ENCODE measurements at regions not wholly inside any gene's neighbourhood (a gene's known extent, or its start where the extent isn't known, plus 50 kb on each side); places are given as distances from the start of the nearest gene placed in this dataset.
"Not testable (repeated sequence)": the region's sequence is repeated elsewhere in the genome, so short reads cannot be mapped to it uniquely, and the experiment has no call there.

DNA sequence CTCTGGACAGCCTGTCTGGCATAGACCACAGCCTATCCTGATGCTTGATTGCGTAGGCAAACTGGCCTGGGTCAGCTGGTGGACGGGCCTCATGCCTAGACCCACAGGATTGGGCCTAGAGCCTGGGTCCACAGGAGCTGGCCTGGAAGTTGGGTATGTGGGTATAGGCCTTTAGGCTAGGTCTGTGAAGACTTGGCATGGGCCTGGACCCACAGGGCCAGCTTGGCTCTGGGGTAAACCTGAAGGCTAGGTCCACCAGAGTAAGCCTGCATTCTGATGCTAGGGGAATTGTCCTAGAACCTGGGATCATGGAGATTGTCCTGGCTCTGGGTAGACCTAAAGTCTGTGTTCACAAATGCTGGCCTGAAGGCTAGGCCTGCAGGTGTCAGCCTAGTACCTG is 1293.7 kb downstream of the CNTNAP5 start:
- H3K9me3 ChIP-seq: peaks cover 0 to 15% (median 0%) of the 10 kb centered on the region in 11 donors
- no peaks in the 10 kb centered on the region for H3K27me3 ChIP-seq
- DNase-seq: no peak
- no peak overlapping the region for H3K4me3 ChIP-seq
- H3K36me3 ChIP-seq: no peaks in the 10 kb centered on the region
- intact Hi-C loops (cut with DNase I): no loop called here
- TF ChIP-seq, protein P1, sequence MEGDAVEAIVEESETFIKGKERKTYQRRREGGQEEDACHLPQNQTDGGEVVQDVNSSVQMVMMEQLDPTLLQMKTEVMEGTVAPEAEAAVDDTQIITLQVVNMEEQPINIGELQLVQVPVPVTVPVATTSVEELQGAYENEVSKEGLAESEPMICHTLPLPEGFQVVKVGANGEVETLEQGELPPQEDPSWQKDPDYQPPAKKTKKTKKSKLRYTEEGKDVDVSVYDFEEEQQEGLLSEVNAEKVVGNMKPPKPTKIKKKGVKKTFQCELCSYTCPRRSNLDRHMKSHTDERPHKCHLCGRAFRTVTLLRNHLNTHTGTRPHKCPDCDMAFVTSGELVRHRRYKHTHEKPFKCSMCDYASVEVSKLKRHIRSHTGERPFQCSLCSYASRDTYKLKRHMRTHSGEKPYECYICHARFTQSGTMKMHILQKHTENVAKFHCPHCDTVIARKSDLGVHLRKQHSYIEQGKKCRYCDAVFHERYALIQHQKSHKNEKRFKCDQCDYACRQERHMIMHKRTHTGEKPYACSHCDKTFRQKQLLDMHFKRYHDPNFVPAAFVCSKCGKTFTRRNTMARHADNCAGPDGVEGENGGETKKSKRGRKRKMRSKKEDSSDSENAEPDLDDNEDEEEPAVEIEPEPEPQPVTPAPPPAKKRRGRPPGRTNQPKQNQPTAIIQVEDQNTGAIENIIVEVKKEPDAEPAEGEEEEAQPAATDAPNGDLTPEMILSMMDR (IDR thresholded peaks at IDR 0.05): no peak
- H3K27ac ChIP-seq: no peak overlapping the region
- H3K4me1 ChIP-seq: no peaks in the 10 kb centered on the region
- no peak for ATAC-seq
- 78 to 88% methylated on average over 2 of the region's 2 CpGs for WGBS, 2 donors

DNA sequence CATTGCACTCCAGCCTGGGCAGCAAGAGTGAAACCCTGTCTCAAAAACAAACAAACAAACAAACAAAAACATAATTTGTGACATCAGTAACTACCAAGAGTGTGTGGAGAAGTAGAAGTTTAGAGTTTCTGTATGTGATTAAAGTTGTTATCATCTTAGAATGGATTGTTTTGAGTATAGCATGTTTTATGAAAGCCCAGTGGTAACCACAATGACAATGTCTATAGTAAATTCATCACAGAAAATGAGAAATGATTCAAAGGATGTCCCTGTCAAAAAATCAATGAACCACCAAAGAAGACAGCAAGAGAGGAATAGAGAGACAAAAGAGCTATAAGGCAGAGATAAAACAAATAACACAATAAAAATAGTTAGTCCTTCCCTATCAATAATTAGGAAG is 1299.2 kb downstream of the CNTNAP5 start:
- Histone ChIP-seq H3K9me3 (peaks cover 0 to 4% (median 0%) of the 10 kb centered on the region in 11 donors), H3K4me1 (no peaks in the 10 kb centered on the region), H3K27me3 (no peaks in the 10 kb centered on the region), H3K4me3 (no peak overlapping the region), H3K27ac (no peak overlapping the region), H3K36me3 (no peaks in the 10 kb centered on the region)
- intact Hi-C loops (cut with DNase I): no loop called here
- DNase-seq (no peak), ATAC-seq (no peak)
- TF ChIP-seq, protein P1 (IDR thresholded peaks at IDR 0.05): no peak

DNA sequence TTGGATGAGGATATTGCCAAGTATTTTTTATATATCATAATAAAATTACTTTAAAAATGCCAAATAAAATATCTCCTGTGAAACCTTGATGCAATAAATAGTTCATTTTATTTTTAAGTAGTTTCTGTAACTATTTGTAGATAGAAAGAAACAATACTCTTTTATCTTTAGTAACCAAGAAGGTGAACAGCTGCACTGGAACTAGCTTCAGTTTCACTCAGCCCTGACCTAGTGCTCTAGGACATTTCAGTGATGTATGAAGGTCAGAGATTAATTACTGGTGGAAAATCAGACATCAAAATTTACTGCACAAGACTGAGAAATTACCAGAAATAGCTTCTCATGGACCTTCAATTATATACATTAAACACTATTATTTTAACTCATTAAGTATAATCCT is 1305.0 kb downstream of the CNTNAP5 start:
- intact Hi-C loops (cut with DNase I): no loop called here
- H3K4me3 ChIP-seq: no peak overlapping the region

DNA sequence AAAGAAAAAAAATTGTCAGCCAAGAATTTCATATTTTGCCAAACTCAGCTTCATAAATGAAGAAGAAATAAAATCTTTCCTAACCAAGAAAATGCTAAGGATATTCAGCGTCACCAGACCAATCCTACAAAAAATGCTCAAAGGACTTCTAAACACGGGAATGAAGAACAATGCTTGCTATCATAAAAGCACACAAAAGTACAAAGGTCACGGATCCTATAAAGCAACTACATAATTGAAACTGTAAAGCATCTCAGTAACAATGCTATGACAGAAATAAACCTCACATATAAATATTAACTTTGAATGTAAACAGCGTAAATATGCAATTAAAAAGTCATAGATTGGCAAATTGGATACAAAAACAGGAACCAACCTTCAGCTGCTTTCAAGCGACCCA is 1314.6 kb upstream of the GYPC start:
- Histone ChIP-seq H3K36me3 (no peaks in the 10 kb centered on the region), H3K27me3 (no peaks in the 10 kb centered on the region), H3K4me3 (no peak overlapping the region), H3K9me3 (peaks cover 0 to 14% (median 0%) of the 10 kb centered on the region in 11 donors), H3K27ac (no peak overlapping the region), H3K4me1 (no peaks in the 10 kb centered on the region)
- no peak for ATAC-seq
- TF ChIP-seq, protein P1 (IDR thresholded peaks at IDR 0.05): no peak
- no peak for DNase-seq
- whole genome bisulfite sequencing, 2 donors: 79 to 83% methylated on average over 5 of the region's 5 CpGs
- intact Hi-C loops (cut with DNase I): no loop called here

More for the DNA sequence above, 1305.0 kb downstream of the CNTNAP5 start:
- TF ChIP-seq, protein P1 (IDR thresholded peaks at IDR 0.05): no peak
- H3K36me3 ChIP-seq: no peaks in the 10 kb centered on the region
- H3K27ac ChIP-seq: no peak overlapping the region
- H3K27me3 ChIP-seq: no peaks in the 10 kb centered on the region
- ATAC-seq (no peak), DNase-seq (no peak)
- H3K4me1 ChIP-seq: no peaks in the 10 kb centered on the region
- H3K9me3 ChIP-seq: peaks cover 0 to 3% (median 0%) of the 10 kb centered on the region in 11 donors

DNA sequence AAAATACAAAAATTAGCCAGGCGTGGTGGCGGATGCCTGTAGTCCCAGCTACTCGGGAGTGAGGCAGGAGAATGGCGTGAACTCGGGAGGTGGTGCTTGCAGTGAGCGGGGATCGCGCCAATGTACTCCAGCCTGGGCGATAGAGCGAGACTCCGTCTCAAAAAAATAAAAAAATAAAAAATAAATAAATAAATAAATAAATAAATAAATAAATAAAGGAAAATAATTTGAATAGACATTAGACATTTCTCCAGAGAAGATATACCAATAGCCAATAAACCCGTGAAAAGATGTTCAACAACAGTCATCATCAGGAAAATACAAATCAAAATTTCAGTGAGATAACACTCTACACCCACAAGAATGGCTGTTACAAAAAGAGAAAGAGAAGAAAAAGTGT is 1302.4 kb upstream of the GYPC start:
- WGBS, 2 donors: 94 to 95% methylated on average over 12 of the region's 12 CpGs
- DNase-seq; H3K4me1 ChIP-seq; intact Hi-C loops (cut with DNase I); H3K4me3 ChIP-seq; H3K27ac ChIP-seq; H3K36me3 ChIP-seq; H3K27me3 ChIP-seq; ATAC-seq: not testable (repeated sequence)
- H3K9me3 ChIP-seq: peaks cover 0 to 21% (median 0%) of the 10 kb centered on the region in 11 donors
